ENCODE measurements at regions not wholly inside any gene's neighbourhood (a gene's known extent, or its start where the extent isn't known, plus 50 kb on each side); places are given as distances from the start of the nearest gene placed in this dataset.

GRCh38 chr7:21169667-21170580 is 258.0 kb upstream of the SP4 start:
- DNase-seq (ENCODE audit: insufficient read length, low spot score) = no peak
- TF ChIP-seq POLR2AphosphoS5 (IDR thresholded peaks at IDR 0.05; ENCODE audit: low read depth, low read length) (no peak), TAF1 (IDR thresholded peaks at IDR 0.05; ENCODE audit: low read depth, low read length) (no peak), POU2F2 (IDR thresholded peaks at IDR 0.05; ENCODE audit: low read depth, low read length) (no peak), SPI1 (IDR thresholded peaks at IDR 0.05; ENCODE audit: low read depth, low read length) (no peak), PAX5 (IDR thresholded peaks at IDR 0.05; ENCODE audit: insufficient read depth, low read length, severe bottlenecking) (no peak), POLR2A (IDR thresholded peaks at IDR 0.05; ENCODE audit: low read depth, low read length) (no peak)
- FAIRE-seq = no peak

GRCh38 chr7:21172800-21173199 is 255.1 kb upstream of the SP4 start:
- FAIRE-seq (no peak), DNase-seq (ENCODE audit: insufficient read length, low spot score) (no peak)
- TF ChIP-seq TAF1 (IDR thresholded peaks at IDR 0.05; ENCODE audit: low read depth, low read length) (no peak), POU2F2 (IDR thresholded peaks at IDR 0.05; ENCODE audit: low read depth, low read length) (no peak)

GRCh38 chr7:21173436-21173835 is 254.4 kb upstream of the SP4 start:
- DNase-seq (ENCODE audit: insufficient read length, low spot score) (no peak), FAIRE-seq (no peak)
- TF ChIP-seq POLR2A (IDR thresholded peaks at IDR 0.05; ENCODE audit: low read depth, low read length) (no peak), SPI1 (IDR thresholded peaks at IDR 0.05; ENCODE audit: low read depth, low read length) (no peak), PAX5 (IDR thresholded peaks at IDR 0.05; ENCODE audit: insufficient read depth, low read length, severe bottlenecking) (no peak)

DNA sequence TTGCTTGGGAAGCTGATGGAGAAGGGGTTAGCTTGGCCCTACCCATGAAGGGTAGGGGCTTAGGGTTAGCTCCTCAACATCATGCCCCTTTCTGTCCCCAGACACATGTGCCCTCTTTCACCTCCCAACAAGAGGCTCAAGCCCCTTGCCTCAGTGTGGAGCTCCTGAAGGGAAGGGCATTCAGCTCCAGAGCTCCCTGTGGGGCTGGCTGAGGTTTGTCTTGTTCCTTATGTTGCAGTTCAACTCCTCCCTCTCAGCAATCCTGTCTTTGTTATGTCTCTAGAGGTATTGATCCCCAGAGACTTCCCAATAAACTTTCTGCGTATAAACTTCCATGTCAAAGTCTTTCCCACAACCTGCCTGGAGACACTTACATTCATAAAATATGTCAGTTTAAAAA is 252.2 kb upstream of the SP4 start:
- DNase-seq (ENCODE audit: insufficient read length, low spot score) = no peak
- TF ChIP-seq PAX5 (IDR thresholded peaks at IDR 0.05; ENCODE audit: insufficient read depth, low read length, severe bottlenecking) (no peak), POLR2A (IDR thresholded peaks at IDR 0.05; ENCODE audit: low read depth, low read length) (no peak), POLR2AphosphoS5 (IDR thresholded peaks at IDR 0.05; ENCODE audit: low read depth, low read length) (no peak), POU2F2 (IDR thresholded peaks at IDR 0.05; ENCODE audit: low read depth, low read length) (no peak), TAF1 (IDR thresholded peaks at IDR 0.05; ENCODE audit: low read depth, low read length) (no peak), SPI1 (IDR thresholded peaks at IDR 0.05; ENCODE audit: low read depth, low read length) (no peak)
- FAIRE-seq = no peak

DNA sequence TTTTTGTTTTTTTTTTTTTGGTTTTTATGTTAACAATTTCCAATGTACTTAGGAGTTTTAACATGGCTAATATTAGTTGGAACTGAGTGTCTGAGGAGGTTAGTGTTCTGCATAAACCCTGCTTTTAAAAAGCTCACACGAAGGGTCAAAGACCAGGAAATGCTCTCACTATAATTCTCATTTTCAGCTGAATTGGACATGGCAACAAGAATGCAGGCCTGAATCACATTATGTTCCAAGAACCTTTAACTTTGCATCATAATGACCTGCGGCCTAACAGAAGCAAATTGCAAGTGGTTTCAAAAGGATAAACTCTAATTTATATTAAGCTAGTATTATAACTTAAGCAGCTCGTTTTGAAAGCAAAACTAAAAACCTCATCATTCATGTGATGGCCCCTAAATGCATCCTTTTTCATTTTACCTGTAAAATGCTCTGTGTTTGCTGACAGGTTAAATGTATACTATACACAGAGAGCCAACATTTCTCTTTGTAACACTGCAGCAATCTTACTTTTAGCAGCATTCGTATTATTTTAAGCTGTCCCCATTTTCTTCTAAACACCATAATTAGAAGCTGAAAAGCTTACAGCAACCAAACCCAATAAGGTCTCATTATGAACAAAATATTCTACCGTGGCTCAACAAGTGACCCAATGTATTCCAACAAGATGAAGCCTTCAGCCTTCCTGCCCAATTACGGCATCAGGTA is 242.8 kb upstream of the SP4 start:
- DNase-seq (ENCODE audit: insufficient read length, low spot score) (no peak), FAIRE-seq (no peak)
- no peak for TF ChIP-seq POU2F2 (IDR thresholded peaks at IDR 0.05; ENCODE audit: low read depth, low read length)
- TF ChIP-seq PAX5 (IDR thresholded peaks at IDR 0.05; ENCODE audit: insufficient read depth, low read length, severe bottlenecking) = no peak
- TF ChIP-seq POLR2AphosphoS5 (IDR thresholded peaks at IDR 0.05; ENCODE audit: low read depth, low read length) = no peak
- TF ChIP-seq SPI1 (IDR thresholded peaks at IDR 0.05; ENCODE audit: low read depth, low read length) = no peak
- TF ChIP-seq POLR2A (IDR thresholded peaks at IDR 0.05; ENCODE audit: low read depth, low read length) = no peak
- TF ChIP-seq TAF1 (IDR thresholded peaks at IDR 0.05; ENCODE audit: low read depth, low read length) = no peak

DNA sequence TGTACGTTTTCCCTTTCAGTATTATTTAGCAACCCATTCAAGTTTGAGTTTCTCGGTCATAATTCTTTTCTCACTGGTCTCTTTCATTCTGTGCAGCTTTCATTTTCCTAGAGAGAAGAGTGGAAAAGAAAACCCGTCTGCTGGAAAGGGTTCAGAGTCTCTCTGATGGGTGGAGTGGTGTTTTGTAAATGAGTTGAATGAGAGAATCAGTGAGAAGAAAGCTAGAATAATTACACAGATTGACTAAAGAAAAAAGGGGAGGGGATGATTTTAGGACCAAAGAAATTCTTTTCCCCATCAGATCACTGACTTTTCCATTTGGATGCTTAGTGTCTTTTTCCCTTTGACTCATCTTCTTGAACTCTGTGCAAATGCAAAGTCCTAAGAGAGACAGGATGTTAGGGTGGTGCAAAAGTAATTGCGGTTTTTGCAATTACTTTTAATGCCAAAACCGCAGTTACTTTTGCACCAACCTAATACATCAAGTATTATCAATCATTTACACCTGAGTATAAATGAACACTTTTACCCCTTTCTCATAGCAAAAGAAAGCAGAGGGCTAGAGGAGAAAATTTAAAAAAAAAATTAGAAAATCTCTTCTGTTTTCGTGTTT is 242.1 kb upstream of the SP4 start:
- no peak for DNase-seq (ENCODE audit: insufficient read length, low spot score)
- FAIRE-seq = no peak
- no peak for TF ChIP-seq POLR2A (IDR thresholded peaks at IDR 0.05; ENCODE audit: low read depth, low read length)
- no peak for TF ChIP-seq TAF1 (IDR thresholded peaks at IDR 0.05; ENCODE audit: low read depth, low read length)
- no peak for TF ChIP-seq POLR2AphosphoS5 (IDR thresholded peaks at IDR 0.05; ENCODE audit: low read depth, low read length)
- TF ChIP-seq POU2F2 (IDR thresholded peaks at IDR 0.05; ENCODE audit: low read depth, low read length) = no peak
- no peak for TF ChIP-seq SPI1 (IDR thresholded peaks at IDR 0.05; ENCODE audit: low read depth, low read length)
- TF ChIP-seq PAX5 (IDR thresholded peaks at IDR 0.05; ENCODE audit: insufficient read depth, low read length, severe bottlenecking) = no peak

DNA sequence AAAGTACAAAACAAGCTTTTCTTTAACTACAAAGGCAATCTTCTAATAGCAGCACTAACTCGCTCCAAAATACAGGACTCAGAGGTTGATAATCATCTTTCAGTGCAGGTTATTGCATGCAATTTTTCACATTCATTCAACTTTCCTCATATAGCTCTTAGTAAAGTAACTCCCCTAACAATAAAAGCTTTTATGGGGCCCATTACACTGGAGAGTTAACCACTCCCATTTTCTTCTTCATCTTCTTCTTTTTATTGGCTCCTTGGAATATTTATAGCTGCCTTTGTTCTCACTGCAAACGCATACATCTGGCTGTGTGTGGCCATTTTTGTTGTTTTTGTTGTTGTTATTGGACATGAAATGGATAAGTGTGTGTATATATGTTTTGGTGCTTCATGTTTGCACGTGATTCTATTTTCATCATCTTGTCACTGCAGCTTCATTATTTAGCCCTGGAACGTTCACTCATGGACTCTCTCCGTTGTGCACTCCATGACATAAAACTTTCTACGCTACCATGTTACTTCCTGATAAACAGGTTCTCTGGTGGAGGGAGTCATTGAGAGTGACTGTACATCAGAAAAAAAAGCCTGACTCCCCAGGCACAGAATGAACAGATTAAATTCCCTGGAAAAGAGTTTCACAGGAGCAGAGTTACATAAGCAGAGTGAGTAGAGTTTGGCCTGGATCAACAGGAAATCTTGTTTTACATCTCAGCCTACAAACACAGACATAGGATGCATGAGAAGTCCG is 236.4 kb upstream of the SP4 start:
- no peak for TF ChIP-seq POLR2AphosphoS5 (IDR thresholded peaks at IDR 0.05; ENCODE audit: low read depth, low read length)
- TF ChIP-seq PAX5 (IDR thresholded peaks at IDR 0.05; ENCODE audit: insufficient read depth, low read length, severe bottlenecking) = no peak
- TF ChIP-seq SPI1 (IDR thresholded peaks at IDR 0.05; ENCODE audit: low read depth, low read length) = no peak
- no peak for TF ChIP-seq TAF1 (IDR thresholded peaks at IDR 0.05; ENCODE audit: low read depth, low read length)
- TF ChIP-seq POLR2A (IDR thresholded peaks at IDR 0.05; ENCODE audit: low read depth, low read length) = no peak
- TF ChIP-seq POU2F2 (IDR thresholded peaks at IDR 0.05; ENCODE audit: low read depth, low read length) = no peak
- FAIRE-seq = no peak

DNA sequence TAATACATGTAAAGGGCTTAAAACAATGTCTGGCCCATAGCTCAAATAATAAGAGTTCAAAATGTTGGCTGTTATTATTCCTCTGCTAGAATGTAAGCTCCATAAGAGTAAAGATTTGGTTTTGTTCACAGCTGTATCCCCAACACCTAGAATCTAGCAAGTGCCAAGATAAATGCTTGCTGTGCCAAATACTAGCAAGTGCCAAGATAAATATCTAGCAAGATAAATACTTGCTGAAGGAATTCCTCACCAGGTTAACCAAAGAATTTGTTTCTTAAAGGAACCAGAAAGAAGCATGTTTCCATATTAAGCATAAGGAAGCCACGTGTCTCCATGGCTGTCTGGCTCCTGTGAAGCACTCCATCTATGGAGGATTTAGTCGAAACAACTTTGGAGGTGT is 235.2 kb upstream of the SP4 start:
- DNase-seq (ENCODE audit: insufficient read length, low spot score) (no peak), FAIRE-seq (no peak)
- TF ChIP-seq TAF1 (IDR thresholded peaks at IDR 0.05; ENCODE audit: low read depth, low read length) = no peak
- TF ChIP-seq SPI1 (IDR thresholded peaks at IDR 0.05; ENCODE audit: low read depth, low read length) = no peak
- TF ChIP-seq POLR2A (IDR thresholded peaks at IDR 0.05; ENCODE audit: low read depth, low read length) = no peak
- no peak for TF ChIP-seq POLR2AphosphoS5 (IDR thresholded peaks at IDR 0.05; ENCODE audit: low read depth, low read length)
- no peak for TF ChIP-seq POU2F2 (IDR thresholded peaks at IDR 0.05; ENCODE audit: low read depth, low read length)
- no peak for TF ChIP-seq PAX5 (IDR thresholded peaks at IDR 0.05; ENCODE audit: insufficient read depth, low read length, severe bottlenecking)

More for the DNA sequence above, 236.4 kb upstream of the SP4 start:
- DNase-seq (ENCODE audit: insufficient read length, low spot score) = no peak

DNA sequence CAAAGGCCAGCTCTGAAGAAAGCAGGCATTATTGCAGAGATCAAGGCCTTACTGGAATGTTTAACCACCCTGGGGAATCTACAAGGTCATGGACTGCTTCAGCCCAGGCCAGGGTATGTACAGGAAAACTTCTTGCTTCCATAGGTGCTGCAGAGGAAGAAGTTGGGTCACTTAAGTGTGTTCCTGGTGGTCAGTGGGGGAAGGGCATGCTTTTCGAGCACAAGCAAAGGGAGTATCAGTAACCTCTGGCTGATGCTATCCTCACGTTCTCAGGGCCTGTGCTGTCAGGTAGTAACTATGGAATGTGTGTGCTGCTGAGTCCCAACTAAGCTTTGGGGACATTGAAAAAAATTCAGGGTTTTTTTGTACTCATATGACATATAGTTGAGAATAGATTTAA is 234.0 kb upstream of the SP4 start:
- DNase-seq (ENCODE audit: insufficient read length, low spot score) (no peak), FAIRE-seq (no peak)
- no peak for TF ChIP-seq POLR2AphosphoS5 (IDR thresholded peaks at IDR 0.05; ENCODE audit: low read depth, low read length)
- TF ChIP-seq POU2F2 (IDR thresholded peaks at IDR 0.05; ENCODE audit: low read depth, low read length) = no peak
- no peak for TF ChIP-seq PAX5 (IDR thresholded peaks at IDR 0.05; ENCODE audit: insufficient read depth, low read length, severe bottlenecking)
- no peak for TF ChIP-seq TAF1 (IDR thresholded peaks at IDR 0.05; ENCODE audit: low read depth, low read length)
- no peak for TF ChIP-seq SPI1 (IDR thresholded peaks at IDR 0.05; ENCODE audit: low read depth, low read length)
- no peak for TF ChIP-seq POLR2A (IDR thresholded peaks at IDR 0.05; ENCODE audit: low read depth, low read length)

All from GM12891 (cell line).